HG03066 (cell line): ENCODE measurements at regions not wholly inside any gene's neighbourhood (a gene's known extent, or its start where the extent isn't known, plus 50 kb on each side); places are given as distances from the start of the nearest gene placed in this dataset.
"Not testable (repeated sequence)": the region's sequence is repeated elsewhere in the genome, so short reads cannot be mapped to it uniquely, and the experiment has no call there.

Source experiments
- ATAC-seq: cut with Tn5 transposase; IDR thresholded peaks from one replicate; pipeline ENCODE4 v1.9.1; 2021; ENCODE audit warnings: low read depth; ENCODE audit not compliant: unreplicated experiment

DNA sequence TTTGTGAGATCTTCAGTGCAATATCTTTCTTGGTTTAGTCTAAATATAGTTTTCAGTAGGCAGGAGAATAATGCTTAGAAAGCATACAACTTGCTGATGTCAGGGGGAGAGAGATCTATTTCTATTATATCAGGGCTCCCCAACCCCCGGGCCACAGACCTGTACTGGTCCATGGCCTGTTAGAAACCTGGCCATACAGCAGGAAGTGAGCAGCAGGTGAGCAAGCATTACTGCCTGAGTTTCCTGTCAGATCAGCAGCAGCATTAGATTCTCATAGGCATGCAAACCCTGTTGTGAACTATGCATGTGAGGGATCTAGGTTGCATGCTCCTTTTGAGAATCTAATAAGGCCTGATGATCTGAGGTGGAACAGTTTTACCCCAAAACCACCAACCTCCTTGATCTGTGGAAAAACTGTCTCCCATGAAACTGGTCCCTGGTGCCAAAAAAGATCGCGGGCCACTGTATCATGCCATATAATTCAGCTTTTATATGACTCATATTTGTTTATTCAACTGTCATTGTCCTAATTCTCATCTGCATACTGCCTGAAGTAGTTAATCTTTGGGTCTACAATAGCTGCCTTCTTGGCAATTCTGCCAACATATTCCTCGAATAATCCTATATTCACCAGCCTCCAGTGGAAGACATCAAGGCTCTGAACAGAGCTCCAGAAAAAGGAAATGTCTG, 163.6 kb upstream of the DYRK2 start:
- no peak for ATAC-seq

DNA sequence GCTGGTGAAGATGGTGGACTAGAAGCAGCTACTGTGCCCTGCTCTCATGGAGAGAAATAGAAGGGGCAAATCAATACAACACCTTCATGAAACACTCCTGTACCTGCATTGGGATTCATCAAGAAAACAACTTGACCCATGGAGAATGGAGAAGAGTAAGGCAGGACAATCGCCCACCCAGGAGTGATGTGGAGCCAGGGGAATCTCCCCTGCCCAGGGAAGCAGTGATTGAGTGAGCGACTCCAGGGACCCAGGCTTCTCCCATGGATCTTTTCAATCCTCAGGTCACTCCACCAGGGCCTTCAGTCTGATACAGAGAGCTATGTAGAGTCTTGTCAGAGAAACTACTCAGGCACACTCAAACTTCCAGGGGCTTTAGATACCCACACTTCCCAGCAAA, 161.9 kb upstream of the DYRK2 start:
- ATAC-seq = no peak

DNA sequence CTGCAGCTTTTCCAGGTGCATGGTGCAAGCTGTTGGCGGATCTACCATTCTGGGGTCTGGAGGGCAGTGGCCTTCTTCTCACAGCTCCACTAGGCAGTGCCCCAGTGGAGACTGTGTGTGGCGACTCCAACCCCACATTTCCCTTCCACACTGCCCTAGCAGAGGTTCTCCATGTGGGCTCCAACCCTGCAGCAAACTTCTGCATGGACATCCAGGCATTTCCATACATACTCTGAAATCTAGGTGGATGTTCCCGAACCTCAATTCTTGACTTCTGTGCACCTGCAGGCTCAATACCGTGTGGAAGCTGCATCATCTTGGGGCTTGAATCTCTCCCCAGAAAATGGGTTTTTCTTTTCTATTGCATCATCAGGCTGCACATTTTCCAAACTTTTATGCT, 160.2 kb upstream of the DYRK2 start:
- not testable (repeated sequence) for ATAC-seq

DNA sequence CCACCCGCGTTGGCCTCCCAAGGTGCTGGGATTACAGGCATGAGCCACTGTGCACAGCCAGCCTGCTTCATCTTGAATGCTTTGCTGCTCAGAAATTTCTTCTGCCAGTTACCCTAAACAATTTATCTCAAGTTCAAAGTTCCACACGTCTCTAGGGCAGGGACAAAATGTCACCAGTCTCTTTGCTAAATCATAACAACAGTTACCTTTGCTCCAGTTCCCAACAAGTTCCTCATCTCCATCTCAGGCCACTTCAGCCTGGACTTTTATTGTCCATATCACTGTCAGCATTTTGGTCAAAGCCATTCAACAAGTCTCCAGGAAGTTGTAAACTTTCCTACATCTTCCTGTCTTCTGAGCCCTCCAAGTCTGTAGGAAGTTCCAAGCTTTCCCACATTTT, 159.5 kb upstream of the DYRK2 start:
- no peak for ATAC-seq

DNA sequence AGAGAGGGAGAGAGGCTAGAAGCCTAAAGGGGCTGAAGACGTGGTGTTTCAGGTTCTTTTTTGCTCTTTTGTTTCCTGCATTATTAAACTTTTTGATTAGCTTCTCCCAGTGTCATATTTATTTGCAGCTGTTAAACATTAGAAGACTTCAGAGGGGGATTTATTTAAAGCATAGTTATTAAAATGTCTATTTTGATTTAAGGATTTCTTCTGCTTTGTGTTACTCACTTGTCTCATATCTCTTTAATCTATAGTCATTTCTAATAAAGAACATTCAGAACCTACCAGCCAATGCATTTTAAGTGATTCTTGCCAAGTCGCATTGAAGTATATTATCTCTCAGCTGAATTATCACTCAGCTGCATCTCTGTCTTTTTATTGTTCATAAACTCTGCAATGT, 152.0 kb upstream of the DYRK2 start:
- no peak for ATAC-seq

DNA sequence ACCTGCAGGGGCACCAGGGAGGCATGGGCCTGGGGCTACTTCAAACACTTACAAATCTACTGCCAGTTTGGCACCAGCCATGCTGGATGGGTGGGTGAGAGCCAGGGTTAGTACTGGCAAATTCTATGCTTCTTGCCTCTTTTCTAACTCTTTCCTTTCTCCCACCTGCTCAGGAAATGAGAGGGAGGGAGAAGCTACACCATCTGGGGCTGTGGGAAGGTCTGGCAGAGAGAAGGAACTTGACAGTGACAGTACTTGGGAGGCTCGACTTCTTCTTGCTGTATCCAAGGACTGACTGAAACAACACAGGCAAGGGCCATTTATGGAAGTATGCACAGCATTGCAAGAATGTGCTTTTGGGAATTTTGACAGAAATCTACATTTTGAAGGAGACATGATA, 149.6 kb upstream of the DYRK2 start:
- no peak for ATAC-seq

DNA sequence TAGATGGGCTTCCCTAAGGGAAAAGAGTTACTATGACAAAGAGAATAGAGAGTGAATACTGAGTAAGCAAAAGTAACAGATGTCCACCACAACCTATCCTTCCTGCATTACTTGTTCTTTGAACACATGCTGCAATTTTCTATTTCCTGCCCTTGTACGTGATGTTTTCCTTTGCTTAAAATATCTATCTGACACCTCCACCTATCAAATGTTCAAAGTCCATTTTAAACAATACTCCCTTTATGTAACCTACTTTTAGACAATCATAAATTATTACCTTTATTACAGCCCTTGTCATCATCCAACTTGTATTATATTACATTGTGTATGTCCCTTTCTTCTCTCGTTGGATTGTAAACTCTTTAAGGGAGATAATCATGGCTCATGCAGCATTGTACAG, 147.2 kb upstream of the DYRK2 start:
- ATAC-seq = no peak

DNA sequence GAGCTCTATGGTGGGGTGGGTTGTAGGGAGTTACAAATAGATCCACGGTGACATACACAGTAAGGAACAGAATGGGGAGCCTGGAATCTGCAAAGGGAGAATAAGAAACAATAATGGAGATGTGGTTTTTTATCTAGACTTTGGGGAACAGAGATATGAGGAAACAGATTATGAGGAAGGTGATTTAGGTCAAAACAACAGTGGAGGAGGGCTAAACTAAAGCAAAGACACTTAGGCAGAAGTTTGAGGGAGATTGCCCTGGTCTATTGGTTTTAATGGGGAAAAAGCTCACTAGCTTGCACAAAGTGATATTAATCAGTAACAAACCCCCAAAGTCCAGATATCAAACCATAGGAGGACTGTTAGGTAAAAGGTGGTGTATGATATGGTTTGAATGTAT, 144.5 kb upstream of the DYRK2 start:
- no peak for ATAC-seq

DNA sequence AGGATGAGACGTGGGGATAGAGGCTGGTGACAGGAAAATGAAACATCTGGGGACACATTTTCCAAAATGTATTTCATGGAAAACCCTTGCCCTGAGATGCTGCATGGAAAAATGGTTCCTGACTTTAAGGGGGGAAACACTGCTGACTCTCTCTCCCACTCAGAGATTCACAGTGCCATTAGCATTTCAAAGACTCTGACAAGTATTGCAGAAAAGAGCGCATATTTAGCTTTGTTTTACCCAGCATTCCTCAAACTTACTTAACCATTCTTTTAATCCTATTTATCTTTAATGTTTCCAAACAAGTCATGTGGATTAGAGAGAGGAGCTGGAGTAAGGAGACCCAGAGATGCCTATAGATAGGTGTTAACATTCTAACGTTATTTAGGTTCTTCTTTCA, 141.8 kb upstream of the DYRK2 start:
- no peak for ATAC-seq

DNA sequence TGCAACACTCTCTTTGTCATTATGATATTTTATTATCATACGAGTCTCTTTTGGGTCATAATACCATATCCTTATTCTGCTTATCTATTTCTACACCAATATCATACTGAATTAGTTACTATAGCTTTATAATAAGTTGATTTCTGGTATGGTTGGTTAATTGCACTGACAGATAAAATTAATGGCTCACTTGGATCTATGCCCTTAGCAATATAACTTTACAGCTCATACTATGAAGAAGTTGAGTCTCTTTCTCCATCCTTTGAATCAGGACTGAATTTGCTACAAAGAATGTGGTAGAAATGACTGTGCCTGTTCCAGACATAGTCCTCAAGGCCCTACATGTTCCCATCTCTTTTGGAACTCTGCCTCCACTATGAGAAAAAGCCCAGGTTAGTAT, 139.7 kb upstream of the DYRK2 start:
- ATAC-seq = no peak

DNA sequence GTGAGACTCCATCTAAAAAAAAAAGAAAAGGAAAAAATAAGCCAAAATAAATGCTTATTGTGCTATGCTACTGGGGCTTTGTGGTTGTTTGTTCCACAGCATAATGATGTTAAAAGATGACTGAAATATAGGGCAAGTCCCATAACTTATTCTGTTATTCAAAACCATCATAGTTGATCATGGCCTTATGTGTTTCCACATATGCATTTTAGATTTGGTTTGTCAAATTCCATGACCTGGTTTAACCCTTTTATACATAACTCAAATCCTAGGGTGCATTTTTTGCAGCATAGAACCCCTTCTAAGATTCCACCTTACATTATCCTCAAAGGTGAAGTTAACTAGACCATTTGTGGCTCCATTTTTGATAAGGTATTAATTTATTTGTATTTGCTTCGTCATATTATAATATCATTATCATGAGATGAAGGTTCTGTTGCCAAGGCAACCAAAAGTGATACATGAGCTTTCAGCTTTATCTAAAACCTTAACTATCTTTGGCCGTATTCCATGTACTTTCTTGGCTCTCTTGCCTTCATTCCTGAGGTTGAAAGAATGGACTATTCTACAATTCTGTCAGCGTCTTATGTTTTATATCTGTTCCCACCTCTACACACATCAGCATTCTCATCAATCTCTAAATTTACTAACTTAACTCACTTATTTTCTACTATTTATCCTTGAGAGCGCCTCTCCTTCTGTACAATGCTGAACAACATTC, 138.7 kb upstream of the DYRK2 start:
- no peak for ATAC-seq

DNA sequence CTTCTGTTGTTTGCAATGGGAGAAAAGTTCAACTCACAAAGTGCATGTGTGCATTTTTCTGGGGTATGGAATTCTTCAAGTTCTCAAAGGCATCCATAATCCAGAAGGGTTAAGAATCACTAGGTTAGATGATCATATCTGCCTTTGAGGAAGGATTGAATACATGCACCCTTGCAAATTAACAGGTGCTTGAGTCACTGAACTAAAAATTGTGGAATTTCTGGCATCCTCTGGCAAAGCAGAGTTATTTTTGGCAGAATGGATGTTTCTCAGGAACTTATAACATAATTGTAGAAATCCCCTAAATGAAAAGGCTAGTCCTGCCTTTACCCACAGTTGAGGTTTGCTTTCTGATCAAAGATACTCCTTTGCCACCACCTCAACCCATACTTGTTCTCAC, 136.5 kb upstream of the DYRK2 start:
- ATAC-seq = no peak

DNA sequence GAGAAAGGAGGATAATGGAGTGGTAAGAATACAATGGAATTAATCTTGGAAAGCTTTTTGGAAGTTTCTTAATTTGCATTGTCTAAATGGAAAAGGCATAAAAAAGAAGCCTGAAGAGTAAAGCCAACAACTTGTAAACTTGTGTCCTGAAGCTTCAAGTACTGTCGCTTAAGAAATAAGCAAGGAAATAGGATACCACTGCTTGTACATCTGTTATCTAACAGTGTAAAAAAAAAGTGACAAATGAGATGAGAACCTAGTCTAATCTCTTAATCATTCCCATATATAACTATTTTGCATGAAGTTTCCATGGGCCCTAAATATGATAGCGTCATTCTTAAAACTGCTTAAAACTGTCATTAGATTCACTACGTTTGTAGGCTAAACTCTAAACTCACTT, 134.0 kb upstream of the DYRK2 start:
- ATAC-seq = no peak

DNA sequence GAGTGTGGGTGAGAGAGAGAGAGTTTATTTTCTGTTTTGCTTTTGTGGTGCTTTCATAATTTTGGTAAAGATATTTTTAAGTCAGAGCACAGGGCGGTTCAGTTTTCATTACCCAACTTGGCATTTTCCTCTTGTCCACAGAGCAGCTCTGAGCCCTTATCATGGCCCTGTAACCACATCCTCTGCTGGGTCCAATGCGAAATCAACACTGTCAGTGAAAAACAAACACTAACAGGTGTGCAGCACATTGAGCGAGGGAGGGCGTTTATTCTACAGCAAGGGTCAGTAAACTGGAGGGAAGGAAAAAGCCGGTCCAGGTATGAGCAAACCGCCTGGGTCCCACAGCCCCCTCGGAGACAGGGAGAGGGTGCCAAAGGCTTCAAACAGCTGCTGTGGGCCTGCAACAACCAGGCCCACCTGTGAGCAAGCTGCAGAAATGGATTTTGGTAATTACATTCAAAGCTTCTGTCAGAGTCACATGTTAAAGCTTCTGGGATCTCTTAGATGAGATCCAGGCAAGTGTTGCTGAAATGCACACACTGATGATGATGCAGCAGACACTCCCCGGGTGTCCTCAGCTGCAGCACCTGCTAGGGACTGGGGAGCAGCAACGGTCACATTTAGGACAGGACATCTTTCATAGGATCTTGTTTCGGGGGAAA, 132.7 kb upstream of the DYRK2 start:
- peak; percentile 92 for ATAC-seq

DNA sequence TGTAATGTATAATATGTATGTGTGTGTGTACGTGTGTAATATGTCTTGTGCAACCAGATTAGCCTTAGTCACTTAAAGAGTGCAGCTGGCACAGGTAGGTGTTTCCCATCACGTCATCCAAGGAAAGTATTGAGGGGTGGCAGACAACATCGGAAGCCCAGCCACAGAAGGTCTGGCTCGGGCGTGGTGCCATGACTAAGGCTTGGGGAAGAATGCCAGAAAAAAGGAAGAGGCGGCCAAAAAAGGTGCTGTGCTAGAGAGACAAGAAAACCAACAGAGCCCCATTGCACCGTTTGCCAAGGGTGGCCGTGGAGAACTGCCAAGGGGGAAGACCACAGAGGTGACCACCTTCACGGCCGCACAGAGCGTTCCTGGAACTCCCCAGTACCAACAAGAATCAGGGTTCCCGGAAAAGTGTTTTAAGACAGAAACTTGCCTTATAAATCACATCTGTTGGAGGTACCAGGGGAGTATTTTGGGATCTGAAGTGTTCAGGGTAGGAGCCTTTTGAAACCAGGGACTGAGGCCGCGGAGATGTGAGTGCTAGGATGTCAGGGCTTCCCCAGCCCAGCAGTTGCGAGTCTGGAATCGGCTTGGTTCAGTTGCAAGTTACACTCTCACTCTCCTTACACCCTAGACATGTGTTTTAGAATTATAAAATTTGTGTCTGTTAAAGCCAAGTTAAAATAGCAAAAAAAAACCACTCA, 131.2 kb upstream of the DYRK2 start:
- no peak for ATAC-seq

DNA sequence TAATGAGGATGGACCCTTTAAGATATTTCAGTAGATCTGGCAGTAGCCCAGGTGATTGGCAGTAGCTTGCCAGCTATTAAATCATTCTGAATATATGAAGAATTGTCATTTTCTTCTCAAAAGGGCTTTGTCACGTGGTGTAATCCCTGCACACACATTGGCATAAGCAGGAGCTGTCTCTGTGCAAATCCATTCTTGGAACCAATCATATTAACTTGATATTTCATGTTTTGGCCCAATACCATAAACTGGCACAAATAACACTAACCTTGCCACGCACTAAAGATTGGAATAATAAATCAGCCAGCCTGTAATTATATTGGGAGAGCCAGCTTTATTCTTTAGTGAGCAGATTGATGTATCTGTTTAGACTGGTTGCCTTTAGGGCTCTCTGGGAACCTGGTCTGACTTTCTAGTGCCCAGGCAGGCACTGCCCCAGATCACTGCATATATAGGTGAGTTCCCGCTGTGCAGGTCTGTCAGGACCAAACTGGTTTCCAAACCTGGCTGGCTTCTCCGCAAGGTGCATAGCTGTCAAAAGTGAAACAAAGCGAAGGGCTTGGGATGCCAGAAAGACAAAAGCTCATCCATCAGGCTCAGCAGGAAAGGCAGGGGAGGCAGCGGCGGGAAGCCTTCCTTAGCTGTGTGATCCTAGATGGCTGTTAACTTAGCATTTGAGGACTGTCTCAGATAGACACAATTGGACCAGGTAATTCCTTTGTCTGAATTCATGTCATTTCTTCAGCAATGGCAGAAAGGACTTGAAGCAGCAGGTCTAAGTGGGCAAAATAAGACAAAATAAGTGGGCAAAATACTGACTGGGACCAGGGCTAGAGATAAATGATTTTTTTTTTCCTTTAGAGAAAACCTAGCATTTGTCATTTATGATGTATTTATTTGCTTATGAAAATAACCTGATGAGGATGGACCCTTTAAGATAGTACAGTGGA, 128.8 kb upstream of the DYRK2 start:
- no peak for ATAC-seq

DNA sequence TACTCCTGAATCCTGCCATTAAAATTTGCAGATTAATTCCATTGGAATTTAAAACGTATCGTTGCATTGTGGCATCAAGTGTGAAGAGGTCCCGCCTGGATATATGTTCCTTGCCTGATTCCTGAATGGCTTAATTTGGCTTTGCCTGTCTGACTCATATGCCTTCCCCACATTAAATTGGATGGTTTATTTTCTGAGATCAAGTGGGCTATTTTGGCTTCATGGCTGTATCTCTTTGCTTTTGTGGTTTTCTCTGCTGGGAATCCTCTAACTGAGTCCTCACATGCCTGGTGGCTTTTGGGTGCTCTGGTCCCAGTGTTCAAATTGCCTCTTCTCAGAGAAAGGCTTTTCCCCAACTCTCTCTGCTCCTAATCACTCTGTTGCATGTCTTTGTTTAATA, 127.9 kb upstream of the DYRK2 start:
- ATAC-seq = no peak

DNA sequence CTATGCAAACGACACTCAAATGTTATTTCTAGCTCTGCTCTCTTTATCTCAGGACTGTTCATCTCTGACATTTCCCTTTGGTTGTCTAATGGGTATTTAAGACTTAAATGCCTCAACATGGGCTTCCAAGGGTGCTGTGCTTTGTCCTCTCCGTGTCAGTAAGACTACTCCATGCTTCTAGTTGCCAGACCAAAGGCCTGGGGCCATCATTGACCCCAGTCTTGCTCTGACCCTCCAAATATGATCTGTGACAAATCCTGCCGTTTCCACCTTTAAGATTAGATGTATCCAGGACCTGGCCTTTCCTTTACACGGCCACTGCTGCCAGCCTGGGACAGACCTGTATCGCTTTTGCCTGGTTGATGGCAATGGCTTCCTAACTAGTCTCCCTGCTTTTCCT, 126.3 kb upstream of the DYRK2 start:
- no peak for ATAC-seq

DNA sequence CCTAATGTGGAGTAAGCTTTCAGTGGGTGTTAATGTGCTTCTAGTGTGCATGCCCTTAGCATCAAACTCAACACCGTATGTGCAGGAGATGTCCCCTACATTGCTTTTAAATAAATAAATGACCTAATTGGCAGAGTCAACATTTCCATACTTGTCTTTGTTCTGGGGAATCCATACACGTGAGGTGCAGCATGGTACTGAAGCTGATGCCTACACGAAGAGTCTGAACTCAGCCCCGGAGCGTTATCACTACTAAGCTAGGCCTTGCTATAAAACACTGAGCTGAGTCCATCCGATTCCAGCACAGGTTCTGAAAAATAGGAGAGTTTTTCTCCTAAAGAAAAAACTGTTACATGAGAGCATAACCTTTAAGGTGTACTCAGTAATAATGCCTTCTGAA, 125.0 kb upstream of the DYRK2 start:
- no peak for ATAC-seq

DNA sequence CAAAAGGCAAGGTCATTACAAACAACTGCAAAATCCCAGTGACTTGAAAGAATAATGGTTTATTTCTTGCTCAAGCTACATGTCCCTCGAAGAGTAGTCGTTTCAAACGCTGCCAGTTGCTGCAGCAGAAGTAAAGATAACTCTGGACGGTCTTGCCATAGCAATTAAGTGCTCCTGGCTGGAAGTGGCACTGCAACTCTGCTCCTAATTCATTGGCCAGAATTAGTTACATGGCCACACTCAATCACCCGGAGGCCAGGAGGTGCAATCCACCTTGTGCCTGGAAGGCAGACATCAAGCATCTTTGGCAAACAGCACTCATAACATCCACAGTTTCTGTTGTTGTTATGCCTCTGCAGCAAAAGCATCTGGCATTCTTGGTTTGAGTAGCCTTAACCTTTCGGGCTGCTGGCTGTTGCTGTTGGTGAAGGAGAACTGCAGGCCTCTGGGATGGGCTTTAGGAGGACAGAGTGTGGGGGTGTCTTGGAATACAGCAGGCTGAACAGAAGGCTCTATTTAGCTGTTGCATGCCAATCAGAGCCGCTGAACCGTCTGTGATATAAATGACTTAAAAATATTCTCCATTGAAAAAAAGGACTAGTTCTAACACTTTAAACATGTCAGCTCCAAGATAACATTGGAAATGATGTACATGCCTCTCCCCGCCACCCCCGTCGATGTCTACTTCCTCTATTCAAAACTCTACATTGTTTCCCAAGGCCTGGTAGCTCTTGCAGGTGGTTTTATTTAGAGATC, 123.5 kb upstream of the DYRK2 start:
- no peak for ATAC-seq
